ENCODE measurements at regions not wholly inside any gene's neighbourhood (a gene's known extent, or its start where the extent isn't known, plus 50 kb on each side); places are given as distances from the start of the nearest gene placed in this dataset.

- Histone ChIP-seq H2AFZ (ENCODE audit: low read length) (no peak overlapping the region), H3K27me3 (replicated peaks; ENCODE audit: insufficient read depth, low read length) (peaks cover 99% of the 10 kb centered on the region), H3F3A (ENCODE audit: insufficient read depth, low read length) (no peaks in the 10 kb centered on the region), H3K9me3 (replicated peaks; ENCODE audit: insufficient read depth, low read length) (no peaks in the 10 kb centered on the region), H3K4me1 (ENCODE audit: low read length) (no peaks in the 10 kb centered on the region), H3K27ac (ENCODE audit: low read length) (no peak overlapping the region), H3K4me3 (ENCODE audit: low read length) (no peak overlapping the region), H3K4me2 (ENCODE audit: low read depth, low read length) (no peak overlapping the region), H3K36me3 (replicated peaks; ENCODE audit: insufficient read depth, low read length) (no peaks in the 10 kb centered on the region), H3K79me2 (ENCODE audit: low read length) (no peaks in the 10 kb centered on the region), H3K9me2 (replicated peaks; ENCODE audit: insufficient read depth, low read length) (no peaks in the 10 kb centered on the region), H3K9ac (ENCODE audit: low read length) (no peak overlapping the region), H4K20me1 (ENCODE audit: insufficient read depth, low read length) (no peaks in the 10 kb centered on the region)
- no peak for TF ChIP-seq EZH2 (optimal IDR thresholded peaks at IDR 0.05; ENCODE audit: low read depth, low read length)
- TF ChIP-seq EZH2phosphoT487 (IDR thresholded peaks at IDR 0.05; ENCODE audit: low read length) = no peak
- TF ChIP-seq CTCF (IDR thresholded peaks at IDR 0.05; ENCODE audit: low read length) = no peak
- no peak for DNase-seq
Observed at GRCh38 chr1:37306871-37307270, 167.5 kb upstream of the ZC3H12A start.

GRCh38 chr1:37308031-37308960 lies 166.1 kb upstream of the ZC3H12A start:
- Histone ChIP-seq H3K27me3 (replicated peaks; ENCODE audit: insufficient read depth, low read length) (peaks cover 91% of the 10 kb centered on the region), H4K20me1 (ENCODE audit: insufficient read depth, low read length) (no peaks in the 10 kb centered on the region), H3K4me1 (ENCODE audit: low read length) (no peaks in the 10 kb centered on the region), H3K9me3 (replicated peaks; ENCODE audit: insufficient read depth, low read length) (no peaks in the 10 kb centered on the region), H2AFZ (ENCODE audit: low read length) (no peak overlapping the region), H3F3A (ENCODE audit: insufficient read depth, low read length) (no peaks in the 10 kb centered on the region), H3K9ac (ENCODE audit: low read length) (no peak overlapping the region), H3K27ac (ENCODE audit: low read length) (no peak overlapping the region), H3K4me2 (ENCODE audit: low read depth, low read length) (no peak overlapping the region), H3K4me3 (ENCODE audit: low read length) (no peak overlapping the region), H3K79me2 (ENCODE audit: low read length) (no peaks in the 10 kb centered on the region), H3K36me3 (replicated peaks; ENCODE audit: insufficient read depth, low read length) (no peaks in the 10 kb centered on the region), H3K9me2 (replicated peaks; ENCODE audit: insufficient read depth, low read length) (no peaks in the 10 kb centered on the region)
- DNase-seq = no peak
- no peak for TF ChIP-seq CTCF (IDR thresholded peaks at IDR 0.05; ENCODE audit: low read length)
- no peak for TF ChIP-seq EZH2phosphoT487 (IDR thresholded peaks at IDR 0.05; ENCODE audit: low read length)
- TF ChIP-seq EZH2 (optimal IDR thresholded peaks at IDR 0.05; ENCODE audit: low read depth, low read length) = no peak

- Histone ChIP-seq H3K9me2 (replicated peaks; ENCODE audit: insufficient read depth, low read length) (no peaks in the 10 kb centered on the region), H3K36me3 (replicated peaks; ENCODE audit: insufficient read depth, low read length) (no peaks in the 10 kb centered on the region), H3K9me3 (replicated peaks; ENCODE audit: insufficient read depth, low read length) (no peaks in the 10 kb centered on the region), H2AFZ (ENCODE audit: low read length) (no peak overlapping the region), H3F3A (ENCODE audit: insufficient read depth, low read length) (no peaks in the 10 kb centered on the region), H3K4me2 (ENCODE audit: low read depth, low read length) (no peak overlapping the region), H3K4me3 (ENCODE audit: low read length) (no peak overlapping the region), H4K20me1 (ENCODE audit: insufficient read depth, low read length) (no peaks in the 10 kb centered on the region), H3K4me1 (ENCODE audit: low read length) (no peaks in the 10 kb centered on the region), H3K79me2 (ENCODE audit: low read length) (no peaks in the 10 kb centered on the region), H3K27ac (ENCODE audit: low read length) (no peak overlapping the region), H3K27me3 (replicated peaks; ENCODE audit: insufficient read depth, low read length) (peaks cover 90% of the 10 kb centered on the region), H3K9ac (ENCODE audit: low read length) (no peak overlapping the region)
- no peak for DNase-seq
- TF ChIP-seq EZH2phosphoT487 (IDR thresholded peaks at IDR 0.05; ENCODE audit: low read length) (no peak), CTCF (IDR thresholded peaks at IDR 0.05; ENCODE audit: low read length) (no peak)
Observed at GRCh38 chr1:37309574-37309973, 164.8 kb upstream of the ZC3H12A start.

Measured in MM.1S (cell line).